Neuronal stem cell (in vitro differentiated cells): ENCODE measurements at regions not wholly inside any gene's neighbourhood (a gene's known extent, or its start where the extent isn't known, plus 50 kb on each side); places are given as distances from the start of the nearest gene placed in this dataset.

Experiments used
- DNase-seq: peaks from one replicate; pipeline ENCODE4 v3.0.0-alpha.2; 2013; ENCODE audit warnings: low spot score
- H2AFZ ChIP-seq: one replicate; pipeline ENCODE4 v1.6.1; 2013; ENCODE audit warnings: mild to moderate bottlenecking, low read length, inconsistent platforms
- H2AK5ac ChIP-seq: 2 replicates; pipeline ENCODE4 v1.6.1; 2013; ENCODE audit warnings: low read depth, mild to moderate bottlenecking, inconsistent platforms, low read length, moderate library complexity, mixed read lengths
- H2BK120ac ChIP-seq: 2 replicates; pipeline ENCODE4 v1.6.1; 2013; ENCODE audit warnings: low read depth, mild to moderate bottlenecking, inconsistent platforms, low read length, moderate library complexity, mixed read lengths
- H2BK12ac ChIP-seq: one replicate; pipeline ENCODE4 v1.6.1; 2013; ENCODE audit warnings: low read length, inconsistent platforms
- H2BK15ac ChIP-seq: 2 replicates; pipeline ENCODE4 v1.6.1; 2013; ENCODE audit warnings: mild to moderate bottlenecking, low read length, inconsistent platforms, mixed read lengths
- H2BK5ac ChIP-seq: one replicate; pipeline ENCODE4 v1.6.1; 2013; ENCODE audit warnings: inconsistent platforms, mild to moderate bottlenecking, low read length, moderate library complexity
- H3K14ac ChIP-seq: one replicate; pipeline ENCODE4 v1.6.1; 2013; ENCODE audit warnings: low read length, inconsistent platforms
- H3K18ac ChIP-seq: 2 replicates; pipeline ENCODE4 v1.6.1; 2013; ENCODE audit warnings: low read length, inconsistent platforms
- H3K23ac ChIP-seq: 2 replicates; pipeline ENCODE4 v1.6.1; 2013; ENCODE audit warnings: low read depth, mild to moderate bottlenecking, mixed read lengths, low read length, inconsistent platforms; ENCODE audit not compliant: poor library complexity
- H3K27ac ChIP-seq: replicated peaks from 3 replicates; pipeline ENCODE4 v1.5.1; 2013; ENCODE audit warnings: low read length, inconsistent platforms
- H3K27me3 ChIP-seq, 3 experiments: 2 replicates each; pipeline ENCODE4 v1.6.1; 2013; ENCODE audit warnings: low read length in 3 of 3, mild to moderate bottlenecking in 2 of 3, inconsistent platforms in 1 of 3, low read depth in 1 of 3, mixed read lengths in 1 of 3, moderate library complexity in 1 of 3; ENCODE audit not compliant: control insufficient read depth in 3 of 3, insufficient read depth in 3 of 3
- H3K36me3 ChIP-seq, 2 donors: replicated peaks in 1 of 2; 2 replicates each; pipeline ENCODE4 v1.6.1; 2013; ENCODE audit warnings: low read length in 2 of 2; ENCODE audit not compliant: control insufficient read depth in 2 of 2, insufficient read depth in 2 of 2
- H3K4ac ChIP-seq: 2 replicates; pipeline ENCODE4 v1.6.1; 2013; ENCODE audit warnings: inconsistent platforms, mild to moderate bottlenecking, low read length, moderate library complexity
- H3K4me1 ChIP-seq, 2 donors: 1 replicate in 1 of 2; 2 replicates in 1 of 2; pipeline ENCODE4 v1.6.1; 2013; ENCODE audit warnings: low read length in 2 of 2, low read depth in 1 of 2; ENCODE audit not compliant: control insufficient read depth in 2 of 2, insufficient read depth in 1 of 2
- H3K4me2 ChIP-seq: one replicate; pipeline ENCODE4 v1.6.1; 2013; ENCODE audit warnings: mild to moderate bottlenecking, low read length, inconsistent platforms; ENCODE audit not compliant: insufficient read depth, poor library complexity, severe bottlenecking
- H3K4me3 ChIP-seq, 2 donors: 2 replicates each; pipeline ENCODE4 v1.5.1; 2013; ENCODE audit warnings: low read length in 2 of 2, mild to moderate bottlenecking in 2 of 2, inconsistent platforms in 1 of 2, moderate library complexity in 1 of 2
- H3K79me1 ChIP-seq: one replicate; pipeline ENCODE4 v1.6.1; 2013; ENCODE audit warnings: low read depth, mild to moderate bottlenecking, inconsistent platforms, low read length, moderate library complexity
- H3K9ac ChIP-seq: one replicate; pipeline ENCODE4 v1.6.1; 2013; ENCODE audit warnings: mild to moderate bottlenecking, low read depth, low read length, inconsistent platforms; ENCODE audit not compliant: poor library complexity
- H3K9me3 ChIP-seq, 2 donors: replicated peaks in 1 of 2; 2 replicates each; pipeline versions ENCODE3 to v1.6.1; 2013; ENCODE audit warnings: low read length in 2 of 2, mild to moderate bottlenecking in 2 of 2, inconsistent platforms in 1 of 2, low read depth in 1 of 2, mixed read lengths in 1 of 2, moderate library complexity in 1 of 2; ENCODE audit not compliant: control insufficient read depth in 2 of 2, insufficient read depth in 1 of 2
- H4K8ac ChIP-seq: one replicate; pipeline ENCODE4 v1.6.1; 2013; ENCODE audit warnings: low read depth, mild to moderate bottlenecking, inconsistent platforms, low read length, moderate library complexity
- H4K91ac ChIP-seq: one replicate; pipeline ENCODE4 v1.6.1; 2013; ENCODE audit warnings: low read length, low read depth, mild to moderate bottlenecking, inconsistent platforms; ENCODE audit not compliant: poor library complexity
- WGBS, 2 donors: extraction: QIAGEN DNeasy Blood & Tissue Kit; methylation state at CpG; one replicate each; pipeline ENCODE4 v1.1.7; 2013; ENCODE audit warnings: missing lambda C conversion rate in 2 of 2, mixed read lengths in 1 of 2; ENCODE audit not compliant: insufficient read length in 2 of 2, insufficient replicate concordance in 1 of 2; ENCODE audit errors: extremely low coverage in 2 of 2; 5-methylcytosine and 5-hydroxymethylcytosine counted together

- peak overlapping the region; percentile 35 for H2AFZ ChIP-seq
- no peaks in the 10 kb centered on the region for H3K36me3 ChIP-seq
- H3K4me2 ChIP-seq = no peak overlapping the region
- no peaks in the 10 kb centered on the region for H3K79me1 ChIP-seq
- no peak for DNase-seq
- no peak overlapping the region for H2AK5ac ChIP-seq
- H4K91ac ChIP-seq = no peak overlapping the region
- H3K27me3 ChIP-seq = no peaks in the 10 kb centered on the region
- no peaks in the 10 kb centered on the region for H3K9me3 ChIP-seq
- no peak overlapping the region for H3K4ac ChIP-seq
- H3K14ac ChIP-seq = no peak overlapping the region
- H2BK120ac ChIP-seq = no peak overlapping the region
- no peak overlapping the region for H3K9ac ChIP-seq
- WGBS, 2 donors = no CpG with 5 or more reads among the region's 1 CpG
- no peak overlapping the region for H3K18ac ChIP-seq
- no peak overlapping the region for H3K27ac ChIP-seq
- no peak overlapping the region for H3K4me3 ChIP-seq
- no peak overlapping the region for H2BK15ac ChIP-seq
- no peak overlapping the region for H2BK5ac ChIP-seq
- H2BK12ac ChIP-seq = no peak overlapping the region
- no peaks in the 10 kb centered on the region for H3K4me1 ChIP-seq
- H4K8ac ChIP-seq = no peak overlapping the region
- no peak overlapping the region for H3K23ac ChIP-seq
Observed at GRCh38 chr13:85469320-85469719, 329.9 kb downstream of the SLITRK6 start.

DNA sequence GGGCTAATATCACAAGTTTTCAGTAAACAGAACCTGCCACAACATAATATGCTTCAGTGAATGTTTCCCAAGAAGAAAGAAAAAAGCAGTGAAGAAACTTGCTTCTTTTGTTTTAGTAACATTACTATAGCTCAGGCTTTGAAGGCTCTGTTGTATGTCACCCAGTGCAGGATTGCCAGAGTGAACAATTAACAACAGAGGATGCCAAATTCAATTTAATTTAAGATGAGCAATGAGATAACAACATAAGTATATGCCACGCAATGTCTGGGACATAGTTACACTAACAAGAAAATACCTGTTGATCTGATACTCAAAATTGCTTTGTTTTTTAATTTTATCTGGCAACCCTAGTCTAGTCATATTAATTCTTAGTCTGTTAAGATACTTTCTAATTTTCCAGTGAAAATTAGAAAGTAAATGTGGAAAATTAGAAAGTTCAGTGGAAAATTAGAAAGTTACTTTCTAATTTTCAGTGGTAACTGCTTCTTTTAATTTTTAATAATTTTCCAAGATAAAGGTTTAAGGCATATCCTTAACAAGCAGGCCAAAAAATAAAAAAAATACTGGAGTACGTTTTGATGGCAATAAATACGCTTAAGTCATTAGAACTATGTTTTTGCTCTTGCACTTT is 336.3 kb downstream of the SLITRK6 start:
- Histone ChIP-seq H3K4ac (no peak overlapping the region), H3K14ac (no peak overlapping the region), H3K9me3 (no peaks in the 10 kb centered on the region), H2BK15ac (no peak overlapping the region), H3K4me2 (no peak overlapping the region), H2BK12ac (no peak overlapping the region), H2AFZ (no peak overlapping the region), H4K8ac (no peak overlapping the region), H3K27ac (no peak overlapping the region), H2BK5ac (no peak overlapping the region), H3K79me1 (no peaks in the 10 kb centered on the region), H3K4me1 (no peaks in the 10 kb centered on the region), H3K9ac (no peak overlapping the region), H2BK120ac (no peak overlapping the region), H3K27me3 (no peaks in the 10 kb centered on the region), H3K18ac (no peak overlapping the region), H3K36me3 (no peaks in the 10 kb centered on the region), H3K23ac (no peak overlapping the region), H2AK5ac (no peak overlapping the region), H4K91ac (no peak overlapping the region), H3K4me3 (no peak overlapping the region)
- DNase-seq = no peak
- no CpG with 5 or more reads among the region's 3 CpGs for WGBS, 2 donors

- H2BK15ac ChIP-seq = no peak overlapping the region
- H2BK12ac ChIP-seq = no peak overlapping the region
- H3K9ac ChIP-seq = no peak overlapping the region
- H3K4ac ChIP-seq = no peak overlapping the region
- no peak overlapping the region for H3K4me3 ChIP-seq
- no peak overlapping the region for H3K23ac ChIP-seq
- H2AK5ac ChIP-seq = no peak overlapping the region
- no peak overlapping the region for H4K8ac ChIP-seq
- no peak overlapping the region for H2BK5ac ChIP-seq
- H2AFZ ChIP-seq = no peak overlapping the region
- H3K27ac ChIP-seq = no peak overlapping the region
- no peaks in the 10 kb centered on the region for H3K4me1 ChIP-seq
- H4K91ac ChIP-seq = no peak overlapping the region
- no peaks in the 10 kb centered on the region for H3K36me3 ChIP-seq
- no peak for DNase-seq
- H3K27me3 ChIP-seq = no peaks in the 10 kb centered on the region
- no peak overlapping the region for H3K18ac ChIP-seq
- H3K4me2 ChIP-seq = no peak overlapping the region
- H3K14ac ChIP-seq = no peak overlapping the region
- no peaks in the 10 kb centered on the region for H3K79me1 ChIP-seq
- no peak overlapping the region for H2BK120ac ChIP-seq
- WGBS, 2 donors = no CpG with 5 or more reads among the region's 1 CpG
- H3K9me3 ChIP-seq = peaks cover 0 to 6% of the 10 kb centered on the region in 2 donors
Observed at GRCh38 chr13:85461621-85462020, 337.6 kb downstream of the SLITRK6 start.

DNA sequence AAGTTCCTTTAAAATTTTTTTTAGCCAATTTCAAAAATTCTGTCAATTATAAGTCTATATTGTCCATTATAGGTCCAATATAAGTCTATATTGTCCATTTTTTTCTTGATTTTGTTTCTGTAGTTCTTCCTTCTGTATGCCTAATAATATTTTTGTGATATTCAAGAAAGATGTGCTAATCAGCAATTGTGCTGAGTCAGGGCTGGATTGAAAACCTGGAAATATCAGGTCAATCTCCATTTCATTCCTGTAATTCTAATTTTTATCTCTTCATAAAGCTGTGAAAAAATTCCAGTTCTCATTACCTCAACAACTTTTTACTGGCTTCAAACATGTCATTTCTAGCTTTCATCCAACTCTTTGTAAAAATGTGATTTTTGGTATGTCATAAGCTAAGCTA is 353.7 kb downstream of the SLITRK6 start:
- H3K23ac ChIP-seq = no peak overlapping the region
- no peak overlapping the region for H2BK12ac ChIP-seq
- no peak overlapping the region for H4K91ac ChIP-seq
- no peak overlapping the region for H2BK5ac ChIP-seq
- H3K27ac ChIP-seq = no peak overlapping the region
- H3K18ac ChIP-seq = no peak overlapping the region
- H3K14ac ChIP-seq = no peak overlapping the region
- H4K8ac ChIP-seq = no peak overlapping the region
- no peak overlapping the region for H3K9ac ChIP-seq
- no peak overlapping the region for H3K4me3 ChIP-seq
- H3K4ac ChIP-seq = no peak overlapping the region
- DNase-seq = no peak
- no peak overlapping the region for H2AK5ac ChIP-seq
- no peak overlapping the region for H2BK15ac ChIP-seq
- H3K9me3 ChIP-seq = no peaks in the 10 kb centered on the region
- H3K4me2 ChIP-seq = no peak overlapping the region
- H3K36me3 ChIP-seq = no peaks in the 10 kb centered on the region
- H2AFZ ChIP-seq = no peak overlapping the region
- H3K4me1 ChIP-seq = no peaks in the 10 kb centered on the region
- no peaks in the 10 kb centered on the region for H3K79me1 ChIP-seq
- H3K27me3 ChIP-seq = no peaks in the 10 kb centered on the region
- H2BK120ac ChIP-seq = no peak overlapping the region
